ENCODE measurements at regions not wholly inside any gene's neighbourhood (a gene's known extent, or its start where the extent isn't known, plus 50 kb on each side); places are given as distances from the start of the nearest gene placed in this dataset.
"Not testable (repeated sequence)": the region's sequence is repeated elsewhere in the genome, so short reads cannot be mapped to it uniquely, and the experiment has no call there.

- ATAC-seq; H3K4me1 ChIP-seq; H3K27me3 ChIP-seq; intact Hi-C loops (cut with DNase I); H3K9me3 ChIP-seq; H3K27ac ChIP-seq; DNase-seq; H3K4me3 ChIP-seq; H3K36me3 ChIP-seq: not testable (repeated sequence)
- no CpG with 5 or more reads among the region's 11 CpGs for WGBS, 2 donors
Measured at GRCh38 chr9:138282903-138283302, 405.3 kb downstream of the CACNA1B start.

All from heart right ventricle (tissue), 16 donors.